Gastrocnemius medialis (tissue), 4 donors: ENCODE measurements at regions not wholly inside any gene's neighbourhood (a gene's known extent, or its start where the extent isn't known, plus 50 kb on each side); places are given as distances from the start of the nearest gene placed in this dataset.
"Not testable (repeated sequence)": the region's sequence is repeated elsewhere in the genome, so short reads cannot be mapped to it uniquely, and the experiment has no call there.

Experiments
- POLR2A ChIP-seq, 2 donors: fragments of 450-650 bp; IDR thresholded peaks; one replicate each; pipeline ENCODE4 v1.6.1; 2017; ENCODE audit warnings: antibody characterized with exemption in 2 of 2, mild to moderate bottlenecking in 2 of 2, moderate library complexity in 2 of 2
- TF ChIP-seq, protein P1 (sequence below), 5 experiments: fragments of 450-650 bp in 3 of 5; fragments of 200-600 bp in 2 of 5; sonication (generic) in 2 of 5; IDR thresholded peaks in 4 of 5; conservative IDR thresholded peaks in 1 of 5; 1 replicate in 4 of 5; 2 replicates in 1 of 5; pipeline ENCODE4 v1.5.1; 2016 to 2019; ENCODE audit warnings: antibody characterized with exemption in 5 of 5, mild to moderate bottlenecking in 3 of 5, moderate library complexity in 3 of 5

DNA sequence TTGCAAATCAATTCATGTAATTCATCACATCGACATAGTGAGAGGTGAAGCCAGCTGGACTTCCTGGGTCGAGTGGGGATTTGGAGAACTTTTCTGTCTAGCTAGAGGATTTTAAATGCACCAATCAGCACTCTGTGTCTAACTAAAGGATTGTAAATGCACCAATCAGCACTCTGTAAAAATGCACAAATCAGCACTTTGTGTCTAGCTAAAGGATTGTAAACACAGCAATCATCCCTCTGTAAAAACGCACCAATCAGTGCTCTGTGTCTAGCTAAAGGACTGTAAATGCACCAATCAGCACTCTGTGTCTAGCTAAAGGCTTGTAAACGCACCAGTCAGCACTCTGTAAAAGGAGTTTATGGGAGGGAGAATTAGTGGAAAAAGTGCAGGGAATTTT lies 454.0 kb upstream of the GRM7 start:
- TF ChIP-seq, protein P1, sequence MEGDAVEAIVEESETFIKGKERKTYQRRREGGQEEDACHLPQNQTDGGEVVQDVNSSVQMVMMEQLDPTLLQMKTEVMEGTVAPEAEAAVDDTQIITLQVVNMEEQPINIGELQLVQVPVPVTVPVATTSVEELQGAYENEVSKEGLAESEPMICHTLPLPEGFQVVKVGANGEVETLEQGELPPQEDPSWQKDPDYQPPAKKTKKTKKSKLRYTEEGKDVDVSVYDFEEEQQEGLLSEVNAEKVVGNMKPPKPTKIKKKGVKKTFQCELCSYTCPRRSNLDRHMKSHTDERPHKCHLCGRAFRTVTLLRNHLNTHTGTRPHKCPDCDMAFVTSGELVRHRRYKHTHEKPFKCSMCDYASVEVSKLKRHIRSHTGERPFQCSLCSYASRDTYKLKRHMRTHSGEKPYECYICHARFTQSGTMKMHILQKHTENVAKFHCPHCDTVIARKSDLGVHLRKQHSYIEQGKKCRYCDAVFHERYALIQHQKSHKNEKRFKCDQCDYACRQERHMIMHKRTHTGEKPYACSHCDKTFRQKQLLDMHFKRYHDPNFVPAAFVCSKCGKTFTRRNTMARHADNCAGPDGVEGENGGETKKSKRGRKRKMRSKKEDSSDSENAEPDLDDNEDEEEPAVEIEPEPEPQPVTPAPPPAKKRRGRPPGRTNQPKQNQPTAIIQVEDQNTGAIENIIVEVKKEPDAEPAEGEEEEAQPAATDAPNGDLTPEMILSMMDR (IDR thresholded peaks at IDR 0.05 in 4 of 5, conservative IDR thresholded peaks at IDR 0.05 in 1 of 5), result not testable (repeated sequence)
- not testable (repeated sequence) for TF ChIP-seq POLR2A (IDR thresholded peaks at IDR 0.05)
